ENCODE measurements at regions not wholly inside any gene's neighbourhood (a gene's known extent, or its start where the extent isn't known, plus 50 kb on each side); places are given as distances from the start of the nearest gene placed in this dataset.
"Not testable (repeated sequence)": the region's sequence is repeated elsewhere in the genome, so short reads cannot be mapped to it uniquely, and the experiment has no call there.

- H3K27ac ChIP-seq = no peak overlapping the region
- H3K4me3 ChIP-seq = no peak overlapping the region
Measured at GRCh38 chr1:8232036-8232757, 85.7 kb upstream of the SLC45A1 start.

- Histone ChIP-seq H3K4me3 (no peak overlapping the region), H3K27ac (no peak overlapping the region)
Measured at GRCh38 chr1:8230292-8230621, 87.7 kb upstream of the SLC45A1 start.

- no peak overlapping the region for H3K4me3 ChIP-seq
- no peak overlapping the region for H3K27ac ChIP-seq
Measured at GRCh38 chr1:8228253-8228652, 89.7 kb upstream of the SLC45A1 start.

- H3K4me3 ChIP-seq, H3K27ac ChIP-seq: not testable (repeated sequence)
Measured at GRCh38 chr1:8227674-8228073, 90.2 kb upstream of the SLC45A1 start.

GRCh38 chr1:8226747-8227146 lies 91.2 kb upstream of the SLC45A1 start:
- Histone ChIP-seq H3K27ac (no peak overlapping the region), H3K4me3 (no peak overlapping the region)

- not testable (repeated sequence) for H3K4me3 ChIP-seq, H3K27ac ChIP-seq
Measured at GRCh38 chr1:8226024-8226423, 91.9 kb upstream of the SLC45A1 start.

- H3K4me3 ChIP-seq = no peak overlapping the region
- H3K27ac ChIP-seq = no peak overlapping the region
Measured at GRCh38 chr1:8223526-8223925, 94.4 kb upstream of the SLC45A1 start.

- Histone ChIP-seq H3K27ac (no peak overlapping the region), H3K4me3 (no peak overlapping the region)
Measured at GRCh38 chr1:8222789-8223188, 95.1 kb upstream of the SLC45A1 start.

- Histone ChIP-seq H3K4me3 (no peak overlapping the region), H3K27ac (peak overlapping the region in 1 of 21 experiments; percentile 38)
Measured at GRCh38 chr1:8219530-8219929, 98.4 kb upstream of the SLC45A1 start.

- Histone ChIP-seq H3K27ac (no peak overlapping the region), H3K4me3 (no peak overlapping the region)
Measured at GRCh38 chr1:8218351-8219092, 99.4 kb upstream of the SLC45A1 start.

GRCh38 chr1:8217809-8218208 lies 100.1 kb upstream of the SLC45A1 start:
- Histone ChIP-seq H3K4me3 (peak overlapping the region in 6 of 7 experiments; percentile 31 to 50 (median 33)), H3K27ac (peak overlapping the region in 9 of 21 experiments; percentile 3 to 79 (median 44))

GRCh38 chr1:8217011-8217711 lies 100.8 kb upstream of the SLC45A1 start:
- Histone ChIP-seq H3K27ac (peak overlapping the region in 17 of 21 experiments; percentile 3 to 79 (median 44)), H3K4me3 (peak overlapping the region; percentile 31 to 50 (median 34))

- no peak overlapping the region for H3K27ac ChIP-seq
- H3K4me3 ChIP-seq = no peak overlapping the region
Measured at GRCh38 chr1:8216005-8216404, 101.9 kb upstream of the SLC45A1 start.

- Histone ChIP-seq H3K4me3 (no peak overlapping the region), H3K27ac (no peak overlapping the region)
Measured at GRCh38 chr1:8214501-8215173, 103.3 kb upstream of the SLC45A1 start.

- Histone ChIP-seq H3K27ac (no peak overlapping the region), H3K4me3 (no peak overlapping the region)
Measured at GRCh38 chr1:8213676-8214075, 104.2 kb upstream of the SLC45A1 start.

GRCh38 chr1:8213136-8213535 lies 104.8 kb upstream of the SLC45A1 start:
- Histone ChIP-seq H3K27ac (no peak overlapping the region), H3K4me3 (no peak overlapping the region)

- H3K4me3 ChIP-seq = no peak overlapping the region
- peak overlapping the region in 1 of 21 experiments; percentile 22 for H3K27ac ChIP-seq
Measured at GRCh38 chr1:8212580-8213031, 105.3 kb upstream of the SLC45A1 start.

- H3K27ac ChIP-seq = peak overlapping the region in 9 of 21 experiments; percentile 19 to 74 (median 52)
- no peak overlapping the region for H3K4me3 ChIP-seq
Measured at GRCh38 chr1:8211883-8212579, 105.9 kb upstream of the SLC45A1 start.

- H3K4me3 ChIP-seq = no peak overlapping the region
- H3K27ac ChIP-seq = peak overlapping the region in 9 of 21 experiments; percentile 19 to 74 (median 52)
Measured at GRCh38 chr1:8211251-8211882, 106.5 kb upstream of the SLC45A1 start.
